Stimulated activated CD8-positive, alpha-beta memory T cell treated with anti-CD3 and anti-CD28 coated beads, Interleukin-15, amount 100 ng/mL, for 4 hours (primary cell): ENCODE measurements at regions not wholly inside any gene's neighbourhood (a gene's known extent, or its start where the extent isn't known, plus 50 kb on each side); places are given as distances from the start of the nearest gene placed in this dataset.

Source experiments
- DNase-seq, 2 donors: peaks; one replicate each; pipeline ENCODE4 v3.0.0-alpha.2; 2020; ENCODE audit warnings: low read depth in 2 of 2

- DNase-seq: no peak
These were observed 240.4 kb downstream of the PRL start for GRCh38 chr6:22056398-22056797.

- no peak for DNase-seq
These were observed 238.9 kb downstream of the PRL start for GRCh38 chr6:22057962-22058361.

- no peak for DNase-seq
These were observed 237.7 kb downstream of the PRL start for GRCh38 chr6:22059126-22059525.

GRCh38 chr6:22059946-22060345, 236.9 kb downstream of the PRL start:
- no peak for DNase-seq

GRCh38 chr6:22062807-22063408, 233.9 kb downstream of the PRL start:
- DNase-seq: peak; percentile 23 to 25

GRCh38 chr6:22064558-22064957, 232.3 kb downstream of the PRL start:
- DNase-seq: no peak

GRCh38 chr6:22067122-22067521, 229.7 kb downstream of the PRL start:
- DNase-seq: no peak

- no peak for DNase-seq
These were observed 229.2 kb downstream of the PRL start for GRCh38 chr6:22067671-22068070.

GRCh38 chr6:22068561-22069305, 228.1 kb downstream of the PRL start:
- no peak for DNase-seq

- DNase-seq: no peak
These were observed 227.5 kb downstream of the PRL start for GRCh38 chr6:22069306-22069800.

- DNase-seq: no peak
These were observed 225.4 kb downstream of the PRL start for GRCh38 chr6:22071270-22072041.

- no peak for DNase-seq
These were observed 223.9 kb downstream of the PRL start for GRCh38 chr6:22072949-22073348.

GRCh38 chr6:22073516-22074198, 223.2 kb downstream of the PRL start:
- DNase-seq: no peak

GRCh38 chr6:22078288-22078687, 218.5 kb downstream of the PRL start:
- no peak for DNase-seq

- DNase-seq: no peak
These were observed 217.9 kb downstream of the PRL start for GRCh38 chr6:22078802-22079545.

- no peak for DNase-seq
These were observed 217.1 kb downstream of the PRL start for GRCh38 chr6:22079783-22080182.

GRCh38 chr6:22081709-22082108, 215.1 kb downstream of the PRL start:
- no peak for DNase-seq

- DNase-seq: no peak
These were observed 214.6 kb downstream of the PRL start for GRCh38 chr6:22082218-22082617.

- DNase-seq: no peak
These were observed 213.7 kb downstream of the PRL start for GRCh38 chr6:22083119-22083518.

GRCh38 chr6:22087960-22088706, 208.7 kb downstream of the PRL start:
- no peak for DNase-seq
